GM13977 (cell line): ENCODE measurements at regions not wholly inside any gene's neighbourhood (a gene's known extent, or its start where the extent isn't known, plus 50 kb on each side); places are given as distances from the start of the nearest gene placed in this dataset.

Experiments
- DNase-seq: peaks from one replicate; pipeline ENCODE4 v3.0.0; 2012; ENCODE audit warnings: low spot score
- in situ Hi-C: fragments of 300-500 bp; cut with MboI; formaldehyde crosslinking; loops from one replicate; pipeline ENCODE4 v1.12.0; 2022; ENCODE audit warnings: low sequenced_read_pairs, low pct_unique_long_range_greater_than_20kb, mixed read lengths, inconsistent platforms; ENCODE audit not compliant: unreplicated experiment
- TF ChIP-seq, protein P1 (sequence below): IDR thresholded peaks from 2 replicates; pipeline ENCODE4 v1.5.1; 2012; ENCODE audit warnings: mild to moderate bottlenecking, control low read depth; ENCODE audit not compliant: insufficient read depth; ENCODE audit errors: extremely low read depth, missing control alignments

DNA sequence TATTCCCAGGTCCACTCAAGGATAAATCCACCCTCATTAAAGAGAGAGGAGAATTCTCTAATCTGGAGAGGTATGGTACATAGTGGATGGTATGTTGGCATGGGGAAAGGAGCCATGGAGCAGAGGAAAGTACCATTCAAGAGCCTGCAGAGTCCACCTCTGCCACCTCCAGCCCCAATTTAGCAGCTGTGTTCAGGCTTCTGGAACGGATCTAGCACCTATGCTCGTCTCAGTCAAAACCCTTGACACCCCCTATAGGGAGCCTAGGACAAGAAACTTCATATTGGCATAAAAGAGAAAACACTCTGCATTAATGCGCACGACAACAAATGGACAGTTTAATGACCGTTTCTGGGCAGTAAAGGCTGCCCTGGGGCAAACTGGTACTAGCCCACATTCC is 161.1 kb upstream of the FAM78B start:
- in situ Hi-C loops: no loop called here
- TF ChIP-seq, protein P1, sequence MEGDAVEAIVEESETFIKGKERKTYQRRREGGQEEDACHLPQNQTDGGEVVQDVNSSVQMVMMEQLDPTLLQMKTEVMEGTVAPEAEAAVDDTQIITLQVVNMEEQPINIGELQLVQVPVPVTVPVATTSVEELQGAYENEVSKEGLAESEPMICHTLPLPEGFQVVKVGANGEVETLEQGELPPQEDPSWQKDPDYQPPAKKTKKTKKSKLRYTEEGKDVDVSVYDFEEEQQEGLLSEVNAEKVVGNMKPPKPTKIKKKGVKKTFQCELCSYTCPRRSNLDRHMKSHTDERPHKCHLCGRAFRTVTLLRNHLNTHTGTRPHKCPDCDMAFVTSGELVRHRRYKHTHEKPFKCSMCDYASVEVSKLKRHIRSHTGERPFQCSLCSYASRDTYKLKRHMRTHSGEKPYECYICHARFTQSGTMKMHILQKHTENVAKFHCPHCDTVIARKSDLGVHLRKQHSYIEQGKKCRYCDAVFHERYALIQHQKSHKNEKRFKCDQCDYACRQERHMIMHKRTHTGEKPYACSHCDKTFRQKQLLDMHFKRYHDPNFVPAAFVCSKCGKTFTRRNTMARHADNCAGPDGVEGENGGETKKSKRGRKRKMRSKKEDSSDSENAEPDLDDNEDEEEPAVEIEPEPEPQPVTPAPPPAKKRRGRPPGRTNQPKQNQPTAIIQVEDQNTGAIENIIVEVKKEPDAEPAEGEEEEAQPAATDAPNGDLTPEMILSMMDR: no peak
- DNase-seq: no peak

DNA sequence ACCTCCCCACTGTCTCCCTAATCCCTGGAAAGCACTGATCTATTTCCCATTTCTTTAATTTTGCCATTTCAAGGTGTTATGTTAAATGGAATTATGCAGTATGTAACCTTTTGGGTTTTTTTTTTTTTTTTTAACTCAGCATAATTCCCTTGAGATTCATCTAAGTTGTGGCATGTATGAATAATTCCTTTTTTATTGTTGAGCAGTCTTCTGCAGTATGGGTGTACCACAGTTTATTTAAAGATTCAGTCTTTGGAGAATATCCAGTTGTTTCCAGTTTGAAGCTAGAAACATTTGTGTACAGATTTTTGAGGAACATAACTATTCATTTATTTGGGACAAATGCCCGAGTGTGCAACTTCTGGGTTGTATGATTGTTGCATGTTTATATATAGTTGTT is 162.2 kb upstream of the FAM78B start:
- TF ChIP-seq, protein P1: no peak
- in situ Hi-C loops: no loop called here
- DNase-seq: no peak

DNA sequence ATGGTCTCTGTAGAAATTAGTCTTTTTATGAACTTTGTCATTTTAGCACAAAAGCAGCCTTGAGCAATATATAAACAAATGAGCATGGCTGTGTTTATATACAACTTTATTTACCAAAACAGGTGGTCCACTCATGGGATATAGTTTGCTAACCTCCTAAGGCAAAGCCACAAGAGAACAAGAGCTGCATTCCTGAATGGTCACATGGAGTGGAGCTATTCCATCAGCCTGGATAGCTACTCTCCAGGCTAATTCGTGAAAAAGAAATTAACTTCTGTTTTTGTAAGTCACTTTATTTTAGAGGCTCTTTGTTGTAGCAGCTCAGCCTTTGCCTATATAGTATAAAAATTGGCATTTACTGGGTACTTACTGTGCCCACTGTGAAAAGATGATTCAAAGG is 163.3 kb upstream of the FAM78B start:
- TF ChIP-seq, protein P1: no peak
- in situ Hi-C loops: no loop called here
- DNase-seq: no peak

DNA sequence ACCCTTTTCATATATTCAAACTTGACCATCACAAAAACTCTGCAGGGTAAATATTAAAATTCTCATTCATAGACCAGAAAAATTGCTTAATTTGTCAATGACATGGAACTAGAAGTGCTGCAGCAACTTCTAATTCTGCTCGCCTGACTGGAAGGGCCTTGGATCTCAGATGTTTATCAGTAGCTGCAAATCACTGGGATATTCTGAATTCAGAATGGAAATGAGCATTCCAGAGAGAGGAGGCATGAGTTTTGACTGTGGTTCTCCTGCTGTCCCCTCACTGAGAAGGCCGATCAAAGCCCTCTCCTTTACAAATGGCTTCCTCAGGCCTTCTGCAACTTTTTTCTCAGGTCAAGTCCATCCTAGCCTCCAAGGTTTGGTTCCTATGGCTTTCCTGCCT is 171.3 kb upstream of the FAM78B start:
- in situ Hi-C loops: no loop called here
- no peak for DNase-seq
- TF ChIP-seq, protein P1: no peak

DNA sequence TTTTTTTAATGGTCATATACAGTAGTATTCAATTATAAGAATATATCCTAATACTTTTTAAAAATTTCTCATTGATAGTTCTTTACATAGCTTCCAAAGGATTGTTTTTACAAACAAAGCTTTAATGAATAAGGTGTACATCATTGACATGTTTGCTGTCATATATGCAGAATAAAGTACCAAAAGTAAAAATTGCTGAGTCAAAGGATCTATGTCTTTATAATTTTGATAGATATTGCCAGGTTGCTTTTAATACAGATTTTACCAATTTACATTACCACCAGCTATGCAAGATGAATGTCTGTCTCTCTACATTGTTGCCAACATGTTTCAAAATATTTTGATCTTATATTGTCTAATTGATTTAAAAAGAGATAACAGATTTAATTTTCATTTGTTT is 173.9 kb upstream of the FAM78B start:
- TF ChIP-seq, protein P1: no peak
- in situ Hi-C loops: no loop called here
- DNase-seq: no peak

DNA sequence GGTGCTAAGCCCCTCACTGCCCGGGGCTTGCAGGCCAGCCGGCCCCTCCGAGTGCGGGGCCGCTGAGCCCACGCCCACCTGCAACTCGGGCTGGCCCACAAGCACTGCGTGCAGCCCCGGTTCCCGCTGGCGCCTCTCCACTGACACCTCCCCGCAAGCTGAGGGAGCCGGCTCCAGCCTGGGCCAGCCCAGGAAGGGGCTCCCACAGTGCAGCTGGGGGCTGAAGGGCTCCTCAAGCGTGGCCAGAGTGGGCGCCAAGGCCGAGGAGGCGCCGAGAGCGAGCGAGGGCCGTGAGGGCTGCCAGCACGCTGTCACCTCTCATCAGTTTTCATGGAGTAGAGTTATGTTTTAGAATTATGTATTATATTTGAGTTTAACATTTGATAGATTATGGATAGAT is 176.5 kb upstream of the FAM78B start:
- no peak for DNase-seq
- TF ChIP-seq, protein P1: no peak
- in situ Hi-C loops: no loop called here

DNA sequence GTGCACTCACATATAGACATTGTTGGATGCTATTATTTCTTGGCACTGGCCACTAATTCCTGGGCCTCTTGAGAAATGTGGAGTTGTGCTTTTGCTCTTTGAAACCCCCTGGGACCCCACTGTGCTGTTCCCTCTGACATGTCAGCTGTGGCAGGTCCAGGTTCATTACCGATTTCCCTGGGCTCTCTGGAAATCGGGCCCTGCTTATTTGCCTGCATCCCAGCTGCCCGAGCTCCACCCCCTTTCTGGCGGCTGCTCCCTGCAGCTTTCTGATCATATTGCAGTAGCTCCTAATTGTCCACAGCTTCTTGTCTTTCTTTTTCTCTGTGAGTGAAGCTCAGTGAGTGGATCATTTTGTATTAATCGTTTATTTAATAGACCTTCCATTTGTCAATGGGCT is 183.7 kb upstream of the FAM78B start:
- in situ Hi-C loops: no loop called here
- no peak for DNase-seq
- TF ChIP-seq, protein P1: no peak
